ENCODE measurements at regions not wholly inside any gene's neighbourhood (a gene's known extent, or its start where the extent isn't known, plus 50 kb on each side); places are given as distances from the start of the nearest gene placed in this dataset.

DNA sequence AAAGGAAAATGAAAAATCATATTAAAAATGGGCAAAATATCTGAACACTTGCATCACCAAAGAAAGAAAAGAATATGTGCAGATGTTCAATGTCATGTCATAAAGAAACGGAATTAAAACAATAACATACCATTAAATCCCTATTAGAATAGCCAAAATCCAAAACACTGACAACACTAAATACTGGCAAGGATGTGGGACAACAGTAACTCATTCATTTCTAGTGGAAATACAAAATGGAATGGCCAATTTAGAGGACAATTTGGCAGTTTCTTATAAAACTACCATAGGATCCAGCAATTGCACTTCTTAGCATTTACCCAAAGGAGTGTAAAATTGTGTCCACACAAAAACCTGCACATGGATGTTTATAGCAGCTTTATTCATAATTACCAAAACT lies 542.5 kb upstream of the UBE2E2 start:
- BruUV-seq (replicated peaks), result no TSS peak
- intact Hi-C loops (cut with micrococcal nuclease), result no loop called here
- TF ChIP-seq, protein P1, sequence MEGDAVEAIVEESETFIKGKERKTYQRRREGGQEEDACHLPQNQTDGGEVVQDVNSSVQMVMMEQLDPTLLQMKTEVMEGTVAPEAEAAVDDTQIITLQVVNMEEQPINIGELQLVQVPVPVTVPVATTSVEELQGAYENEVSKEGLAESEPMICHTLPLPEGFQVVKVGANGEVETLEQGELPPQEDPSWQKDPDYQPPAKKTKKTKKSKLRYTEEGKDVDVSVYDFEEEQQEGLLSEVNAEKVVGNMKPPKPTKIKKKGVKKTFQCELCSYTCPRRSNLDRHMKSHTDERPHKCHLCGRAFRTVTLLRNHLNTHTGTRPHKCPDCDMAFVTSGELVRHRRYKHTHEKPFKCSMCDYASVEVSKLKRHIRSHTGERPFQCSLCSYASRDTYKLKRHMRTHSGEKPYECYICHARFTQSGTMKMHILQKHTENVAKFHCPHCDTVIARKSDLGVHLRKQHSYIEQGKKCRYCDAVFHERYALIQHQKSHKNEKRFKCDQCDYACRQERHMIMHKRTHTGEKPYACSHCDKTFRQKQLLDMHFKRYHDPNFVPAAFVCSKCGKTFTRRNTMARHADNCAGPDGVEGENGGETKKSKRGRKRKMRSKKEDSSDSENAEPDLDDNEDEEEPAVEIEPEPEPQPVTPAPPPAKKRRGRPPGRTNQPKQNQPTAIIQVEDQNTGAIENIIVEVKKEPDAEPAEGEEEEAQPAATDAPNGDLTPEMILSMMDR (IDR thresholded peaks at IDR 0.05 in 2 of 3, conservative IDR thresholded peaks at IDR 0.05 in 1 of 3; ENCODE audit: borderline replicate concordance in 1 of 3, insufficient read depth in 1 of 3, low read depth in 2 of 3, low read length in 2 of 3), result no peak
- TF ChIP-seq FOSL1 (IDR thresholded peaks at IDR 0.05; ENCODE audit: low read depth) (no peak), EGR1 (IDR thresholded peaks at IDR 0.05; ENCODE audit: low read depth) (no peak), ELF1 (IDR thresholded peaks at IDR 0.05; ENCODE audit: borderline replicate concordance, low read depth) (no peak)
- Histone ChIP-seq H3K4me1 (ENCODE audit: control insufficient read depth in 1 of 2, insufficient read depth in 2 of 2, low read length in 2 of 2) (no peaks in the 10 kb centered on the region), H3K4me2 (ENCODE audit: low read length) (no peak overlapping the region), H3K9ac (ENCODE audit: low read length) (no peak overlapping the region), H3K9me2 (ENCODE audit: insufficient read depth) (no peaks in the 10 kb centered on the region), H3K36me3 (ENCODE audit: control insufficient read depth in 1 of 2, insufficient read depth in 2 of 2, low read length in 2 of 2) (no peaks in the 10 kb centered on the region), H4K20me1 (ENCODE audit: insufficient read depth) (no peaks in the 10 kb centered on the region), H3K27me3 (ENCODE audit: insufficient read depth, low read length) (no peaks in the 10 kb centered on the region), H3K9me3 (ENCODE audit: control insufficient read depth in 1 of 2, insufficient read depth in 1 of 2, low read depth in 1 of 2, low read length in 2 of 2) (peaks cover 0 to 4% of the 10 kb centered on the region in 2 experiments; a peak in 1 of 4 replicates), H3K4me3 (replicated peaks in 1 of 2; ENCODE audit: low read depth in 1 of 2, low read length in 2 of 2) (no peak overlapping the region), H2AFZ (ENCODE audit: low read depth, low read length, poor library complexity, severe bottlenecking) (no peak overlapping the region), H3K27ac (ENCODE audit: low read depth, low read length) (no peak overlapping the region), H3K79me2 (ENCODE audit: insufficient read depth, low read length) (no peaks in the 10 kb centered on the region)
- RAD21 ChIA-PET (ENCODE audit: low non-redundant PET in 1 of 2, low total read pairs in 2 of 2, uncharacterized antibody in 2 of 2, unreplicated experiment in 2 of 2), result no interaction called here
- CTCF ChIA-PET, result no interaction called here
- DNase-seq (ENCODE audit: low read depth, low spot score) (no peak), ATAC-seq (no peak)
- POLR2A ChIA-PET, result no interaction called here

DNA sequence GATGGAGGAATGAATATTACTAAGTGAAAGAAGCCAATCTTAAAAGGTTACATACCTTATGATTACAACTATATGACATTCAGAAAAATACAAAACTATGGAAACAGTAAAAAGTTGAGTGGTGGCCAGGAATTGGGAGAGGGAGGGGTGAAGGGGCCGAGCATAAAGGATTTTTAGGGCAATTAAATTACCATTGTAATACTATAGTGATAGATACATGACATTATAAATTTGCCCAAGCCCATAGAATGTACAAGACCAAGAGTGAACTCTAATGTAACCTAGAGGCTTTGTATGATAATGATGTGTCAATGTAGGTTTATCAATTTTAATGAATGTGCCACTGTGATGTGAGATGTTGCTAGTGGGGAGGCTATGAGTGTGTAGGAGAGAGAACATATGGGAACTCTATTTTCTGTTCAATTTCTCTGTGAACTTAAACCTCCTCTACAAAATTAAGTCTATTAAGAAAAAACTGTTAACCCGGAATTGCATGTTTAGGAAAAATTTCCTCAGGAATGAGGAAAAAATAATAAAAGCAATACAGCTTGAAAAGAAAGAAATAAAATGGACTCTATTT lies 541.9 kb upstream of the UBE2E2 start:
- ChIA-PET POLR2A (no interaction called here), CTCF (no interaction called here), RAD21 (ENCODE audit: low non-redundant PET in 1 of 2, low total read pairs in 2 of 2, uncharacterized antibody in 2 of 2, unreplicated experiment in 2 of 2) (no interaction called here)
- TF ChIP-seq, protein P2, sequence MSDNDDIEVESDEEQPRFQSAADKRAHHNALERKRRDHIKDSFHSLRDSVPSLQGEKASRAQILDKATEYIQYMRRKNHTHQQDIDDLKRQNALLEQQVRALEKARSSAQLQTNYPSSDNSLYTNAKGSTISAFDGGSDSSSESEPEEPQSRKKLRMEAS (IDR thresholded peaks at IDR 0.05), result no peak
- Histone ChIP-seq H3K4me2 (ENCODE audit: low read length) (no peak overlapping the region), H3K79me2 (ENCODE audit: insufficient read depth, low read length) (no peaks in the 10 kb centered on the region), H3K9me2 (ENCODE audit: insufficient read depth) (no peaks in the 10 kb centered on the region), H3K4me1 (ENCODE audit: control insufficient read depth in 1 of 2, insufficient read depth in 2 of 2, low read length in 2 of 2) (no peaks in the 10 kb centered on the region), H2AFZ (ENCODE audit: low read depth, low read length, poor library complexity, severe bottlenecking) (no peak overlapping the region), H3K36me3 (ENCODE audit: control insufficient read depth in 1 of 2, insufficient read depth in 2 of 2, low read length in 2 of 2) (no peaks in the 10 kb centered on the region), H3K27me3 (ENCODE audit: insufficient read depth, low read length) (no peaks in the 10 kb centered on the region), H4K20me1 (ENCODE audit: insufficient read depth) (no peaks in the 10 kb centered on the region), H3K4me3 (replicated peaks in 1 of 2; ENCODE audit: low read depth in 1 of 2, low read length in 2 of 2) (no peak overlapping the region), H3K9me3 (ENCODE audit: control insufficient read depth in 1 of 2, insufficient read depth in 1 of 2, low read depth in 1 of 2, low read length in 2 of 2) (peaks cover 0 to 4% of the 10 kb centered on the region in 2 experiments; a peak in 1 of 4 replicates), H3K27ac (ENCODE audit: low read depth, low read length) (no peak overlapping the region), H3K9ac (ENCODE audit: low read length) (no peak overlapping the region)
- intact Hi-C loops (cut with micrococcal nuclease), result no loop called here
- no peak for ATAC-seq
- BruUV-seq (replicated peaks), result no TSS peak
- no peak for DNase-seq (ENCODE audit: low read depth, low spot score)
